PC-3 (cell line): ENCODE measurements at regions not wholly inside any gene's neighbourhood (a gene's known extent, or its start where the extent isn't known, plus 50 kb on each side); places are given as distances from the start of the nearest gene placed in this dataset.

Source experiments
- EZH2phosphoT487 ChIP-seq: fragments of 300-600 bp; sonication (generic); IDR thresholded peaks from 2 replicates; pipeline ENCODE4 v1.6.1; 2018; ENCODE audit warnings: mild to moderate bottlenecking, antibody characterized with exemption, low read length, borderline replicate concordance
- TF ChIP-seq, protein P1 (sequence below): fragments of 300-600 bp; sonication (generic); conservative IDR thresholded peaks from 2 replicates; pipeline ENCODE4 v1.5.1; 2017; ENCODE audit warnings: antibody characterized with exemption, low read depth, mild to moderate bottlenecking, low read length

- TF ChIP-seq, protein P1, sequence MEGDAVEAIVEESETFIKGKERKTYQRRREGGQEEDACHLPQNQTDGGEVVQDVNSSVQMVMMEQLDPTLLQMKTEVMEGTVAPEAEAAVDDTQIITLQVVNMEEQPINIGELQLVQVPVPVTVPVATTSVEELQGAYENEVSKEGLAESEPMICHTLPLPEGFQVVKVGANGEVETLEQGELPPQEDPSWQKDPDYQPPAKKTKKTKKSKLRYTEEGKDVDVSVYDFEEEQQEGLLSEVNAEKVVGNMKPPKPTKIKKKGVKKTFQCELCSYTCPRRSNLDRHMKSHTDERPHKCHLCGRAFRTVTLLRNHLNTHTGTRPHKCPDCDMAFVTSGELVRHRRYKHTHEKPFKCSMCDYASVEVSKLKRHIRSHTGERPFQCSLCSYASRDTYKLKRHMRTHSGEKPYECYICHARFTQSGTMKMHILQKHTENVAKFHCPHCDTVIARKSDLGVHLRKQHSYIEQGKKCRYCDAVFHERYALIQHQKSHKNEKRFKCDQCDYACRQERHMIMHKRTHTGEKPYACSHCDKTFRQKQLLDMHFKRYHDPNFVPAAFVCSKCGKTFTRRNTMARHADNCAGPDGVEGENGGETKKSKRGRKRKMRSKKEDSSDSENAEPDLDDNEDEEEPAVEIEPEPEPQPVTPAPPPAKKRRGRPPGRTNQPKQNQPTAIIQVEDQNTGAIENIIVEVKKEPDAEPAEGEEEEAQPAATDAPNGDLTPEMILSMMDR, result no peak
- TF ChIP-seq EZH2phosphoT487, result no peak
Measured at GRCh38 chr1:228668553-228669241, 66.6 kb upstream of the RHOU start.
